DMS 273 (cell line): ENCODE measurements at regions not wholly inside any gene's neighbourhood (a gene's known extent, or its start where the extent isn't known, plus 50 kb on each side); places are given as distances from the start of the nearest gene placed in this dataset.

ENCODE experiments used
- DNase-seq: peaks from one replicate; lab custom pipeline; 2025; ENCODE audit not compliant: unreplicated experiment; lab: John Stamatoyannopoulos, UW

GRCh38 chr2:9085353-9085752, 81.9 kb upstream of the MBOAT2 start:
- DNase-seq: no peak

- no peak for DNase-seq
Observed at GRCh38 chr2:9083287-9083686, 79.8 kb upstream of the MBOAT2 start.

DNA sequence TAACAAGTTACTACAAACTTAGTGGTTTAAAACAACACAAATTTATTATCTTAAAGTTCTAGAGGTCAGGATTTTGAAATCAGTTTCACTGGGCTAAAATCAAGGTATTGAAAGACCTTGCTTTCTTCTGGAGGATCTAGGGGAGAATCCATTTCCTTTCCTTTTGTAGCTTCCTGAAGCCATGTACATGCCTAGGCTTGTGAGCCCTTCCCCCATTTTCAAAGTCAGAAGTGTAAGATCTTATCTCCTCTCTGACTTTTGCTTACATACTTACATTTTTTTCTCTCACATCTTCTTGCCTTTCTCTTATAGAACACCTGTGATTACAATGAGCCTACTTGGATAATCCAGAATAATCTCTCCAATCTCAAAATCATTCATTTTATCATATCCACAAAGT, 78.7 kb upstream of the MBOAT2 start:
- DNase-seq: no peak

GRCh38 chr2:9081750-9082149, 78.3 kb upstream of the MBOAT2 start:
- DNase-seq: no peak

- no peak for DNase-seq
Observed at GRCh38 chr2:9078405-9078804, 74.9 kb upstream of the MBOAT2 start.

- peak; percentile 11 for DNase-seq
Observed at GRCh38 chr2:9077691-9078090, 74.2 kb upstream of the MBOAT2 start.

GRCh38 chr2:9076755-9077154, 73.3 kb upstream of the MBOAT2 start:
- no peak for DNase-seq

DNA sequence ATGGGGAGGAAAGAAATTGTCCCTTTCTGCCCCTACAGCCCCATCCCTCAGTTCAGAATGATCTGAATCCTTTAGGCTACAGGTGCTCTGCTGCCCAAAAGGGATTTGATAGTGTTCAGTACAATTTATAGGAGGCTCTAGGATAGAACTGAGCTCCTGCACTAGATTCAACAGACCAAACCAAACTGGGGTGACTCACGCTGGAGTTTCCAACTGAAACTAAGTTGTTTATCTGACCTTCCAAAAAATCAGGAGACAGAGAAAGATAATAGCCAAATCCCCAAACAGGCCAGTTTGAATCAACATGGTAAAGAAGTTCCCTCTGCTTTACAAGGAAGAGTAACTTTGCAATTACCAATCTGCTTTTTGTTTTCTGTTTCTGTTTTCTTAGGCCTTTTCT, 72.7 kb upstream of the MBOAT2 start:
- no peak for DNase-seq

- DNase-seq: no peak
Observed at GRCh38 chr2:9074930-9075329, 71.4 kb upstream of the MBOAT2 start.

DNA sequence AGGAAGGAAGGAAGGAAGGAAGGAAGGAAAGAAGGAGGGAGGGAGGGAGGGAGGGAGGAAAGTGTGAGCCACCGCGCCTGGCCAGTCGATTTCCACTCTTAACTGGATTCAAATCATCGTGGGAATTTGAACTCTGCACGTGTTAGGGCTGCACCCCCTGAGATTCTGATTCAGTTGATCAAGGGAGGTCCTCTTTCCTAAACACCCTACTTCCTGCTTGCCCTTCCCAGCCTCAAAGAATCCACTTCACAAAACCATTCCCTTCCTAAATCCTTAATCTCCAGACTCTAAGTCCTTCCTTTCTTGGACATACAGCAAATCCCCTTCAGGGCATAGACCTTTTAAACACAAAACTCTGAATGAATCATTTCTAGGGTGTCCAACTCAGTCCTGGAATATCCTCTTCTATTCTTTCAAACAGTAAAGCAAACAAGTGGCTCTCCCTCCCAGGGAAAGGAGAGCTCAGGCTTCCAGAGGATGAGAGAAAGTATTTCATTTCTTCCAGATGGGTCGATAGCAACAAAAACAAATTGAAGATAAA, 68.2 kb upstream of the MBOAT2 start:
- DNase-seq: no peak

GRCh38 chr2:9071032-9071431, 67.5 kb upstream of the MBOAT2 start:
- DNase-seq: no peak

DNA sequence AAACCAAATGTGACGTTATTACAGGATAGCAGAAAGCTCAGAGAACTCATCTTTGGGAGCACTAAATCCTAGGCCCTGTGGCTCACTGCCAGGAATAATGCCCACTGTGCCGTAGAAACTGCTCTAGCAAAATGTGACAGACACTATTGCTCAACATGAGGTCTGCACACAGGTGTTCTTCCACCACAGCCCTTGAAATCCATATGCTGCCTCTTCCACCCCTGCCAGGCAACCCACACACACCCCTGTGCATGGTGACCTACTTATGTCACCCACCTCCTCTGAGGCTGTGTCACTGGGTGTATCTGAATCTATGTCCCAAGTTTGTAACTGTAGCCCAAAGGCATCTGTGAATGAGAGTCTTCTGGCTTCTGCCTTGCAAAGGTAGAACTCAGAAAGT, 66.1 kb upstream of the MBOAT2 start:
- DNase-seq: no peak

DNA sequence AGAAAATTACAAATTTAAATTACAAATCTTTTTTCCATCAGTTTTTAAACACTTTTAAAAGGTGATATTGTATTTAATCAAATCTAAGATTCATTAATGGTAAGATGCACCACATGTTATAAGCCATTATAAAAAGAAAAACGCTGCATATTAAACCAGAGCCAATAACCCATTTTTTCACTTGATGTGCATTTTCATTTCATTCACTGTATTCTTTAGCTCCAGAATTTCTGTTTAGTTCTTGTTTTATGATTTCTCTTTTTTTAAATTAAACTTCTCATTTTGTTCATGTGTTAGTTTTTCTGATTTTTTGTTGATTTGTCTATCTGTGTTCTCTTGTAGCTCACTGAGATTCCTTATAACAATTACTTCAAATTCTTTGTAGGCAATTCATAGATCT, 62.4 kb upstream of the MBOAT2 start:
- DNase-seq: peak; percentile 7

DNA sequence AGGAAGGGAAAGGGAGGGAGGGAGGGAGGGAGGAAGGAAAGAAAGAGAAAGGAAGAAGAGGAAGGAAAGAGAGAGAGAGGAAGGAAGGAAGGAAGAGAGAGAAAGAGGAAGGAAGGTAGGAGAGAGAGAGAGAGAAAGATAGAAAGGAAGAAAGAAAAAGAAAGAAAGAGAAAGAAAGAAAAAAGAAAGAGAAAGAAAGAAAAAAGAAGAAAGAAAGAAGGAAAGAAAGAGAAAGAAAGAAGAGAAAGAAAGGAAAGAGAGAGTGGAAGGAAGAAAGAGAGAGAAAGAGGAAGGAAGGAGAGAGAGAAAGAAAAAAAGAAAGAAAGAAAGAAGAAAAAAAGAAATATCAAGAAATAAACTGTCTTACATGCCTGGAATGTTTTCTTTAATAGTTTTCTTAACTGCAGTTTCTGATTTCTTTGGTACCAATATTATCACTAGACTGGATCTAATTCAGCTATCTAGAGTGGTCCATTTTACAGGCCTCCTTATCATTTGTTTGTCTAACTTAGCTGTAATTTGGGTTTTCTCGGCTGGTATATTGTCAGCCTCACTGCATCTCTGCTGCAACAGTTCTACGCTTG, 59.6 kb upstream of the MBOAT2 start:
- no peak for DNase-seq

- no peak for DNase-seq
Observed at GRCh38 chr2:9060819-9061218, 57.3 kb upstream of the MBOAT2 start.

DNA sequence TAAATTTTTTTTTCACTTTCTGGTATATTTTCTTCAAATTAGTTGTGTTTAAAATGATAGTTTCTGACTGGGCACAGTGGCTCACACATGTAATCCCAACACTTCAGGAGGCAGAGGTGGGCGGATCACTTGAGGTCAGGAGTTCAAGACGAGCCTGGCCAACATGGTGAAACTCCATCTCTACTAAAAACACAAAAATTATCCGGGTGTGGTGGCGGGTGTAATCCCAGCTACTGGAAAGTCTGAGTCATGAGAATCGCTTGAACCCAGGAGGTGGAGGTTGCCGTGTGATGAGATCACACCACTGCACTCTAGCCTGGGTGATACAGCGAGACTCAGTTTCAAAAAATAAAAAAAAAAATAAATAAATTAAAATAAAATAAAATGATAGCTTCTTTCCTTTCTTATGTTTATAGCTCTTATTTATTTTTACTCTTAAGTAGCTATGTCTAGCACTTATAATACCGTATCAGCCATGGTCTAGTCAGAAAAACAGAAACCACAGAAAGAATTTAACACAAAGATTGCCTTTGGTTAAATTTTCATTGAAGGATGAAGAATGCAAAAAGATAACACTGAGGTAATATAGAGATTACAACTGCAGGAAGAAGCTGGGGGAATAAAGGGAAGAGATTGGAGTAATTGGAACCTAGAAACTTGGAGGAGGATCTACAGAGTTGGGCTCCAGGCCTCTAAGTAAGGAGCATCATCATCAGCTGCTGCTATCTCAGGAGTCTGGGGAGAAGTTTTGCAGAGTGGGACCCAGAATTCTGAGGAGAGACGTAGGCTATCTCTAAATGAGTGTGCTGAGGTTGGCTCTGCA, 54.7 kb upstream of the MBOAT2 start:
- no peak for DNase-seq

DNA sequence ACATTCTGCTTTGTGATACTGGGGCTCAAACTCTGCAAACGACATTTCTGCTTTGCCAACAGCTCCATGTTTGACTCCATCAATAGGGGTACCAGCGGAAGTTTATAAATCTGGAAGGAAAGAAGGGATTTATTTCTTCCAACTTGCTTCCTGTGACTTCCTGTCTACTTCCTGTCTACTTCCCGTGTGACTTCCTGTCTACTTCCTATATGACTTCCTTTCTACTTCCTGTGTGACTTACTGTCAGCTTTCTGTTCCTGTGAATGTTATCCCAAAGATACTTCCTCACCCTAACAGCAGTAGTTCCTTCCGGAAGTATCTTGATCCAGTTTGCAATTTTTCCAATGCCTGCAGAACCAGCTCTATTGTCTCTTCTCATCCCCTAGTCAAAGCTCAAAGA, 52.0 kb upstream of the MBOAT2 start:
- DNase-seq: no peak

- no peak for DNase-seq
Observed at GRCh38 chr2:9053534-9053931, 50.0 kb upstream of the MBOAT2 start.
